HEK293 (cell line): ENCODE measurements at regions not wholly inside any gene's neighbourhood (a gene's known extent, or its start where the extent isn't known, plus 50 kb on each side); places are given as distances from the start of the nearest gene placed in this dataset.
"Not testable (repeated sequence)": the region's sequence is repeated elsewhere in the genome, so short reads cannot be mapped to it uniquely, and the experiment has no call there.

ENCODE experiments used
- ELK4 ChIP-seq: IDR thresholded peaks from 2 replicates; pipeline ENCODE4 v1.6.1; 2011; ENCODE audit warnings: mild to moderate bottlenecking, low read depth, low read length, borderline replicate concordance
- ZNF112 ChIP-seq: fragments of 450-650 bp; formaldehyde crosslinking; IDR thresholded peaks from 2 replicates; pipeline ENCODE4 v1.5.0; 2017; ENCODE audit warnings: missing biosample characterization, missing genetic modification characterization
- ZSCAN18 ChIP-seq: fragments of 450-650 bp; formaldehyde crosslinking; IDR thresholded peaks from 2 replicates; pipeline ENCODE4 v1.5.1; 2016; ENCODE audit warnings: missing biosample characterization, missing genetic modification characterization
- TF ChIP-seq, protein P1 (sequence below): fragments of 450-650 bp; formaldehyde crosslinking; IDR thresholded peaks from 2 replicates; pipeline ENCODE4 v1.5.1; 2016; ENCODE audit warnings: missing biosample characterization, missing genetic modification characterization

GRCh38 chr5:54393007-54393406 lies 62.5 kb upstream of the HSPB3 start:
- TF ChIP-seq, protein P1, sequence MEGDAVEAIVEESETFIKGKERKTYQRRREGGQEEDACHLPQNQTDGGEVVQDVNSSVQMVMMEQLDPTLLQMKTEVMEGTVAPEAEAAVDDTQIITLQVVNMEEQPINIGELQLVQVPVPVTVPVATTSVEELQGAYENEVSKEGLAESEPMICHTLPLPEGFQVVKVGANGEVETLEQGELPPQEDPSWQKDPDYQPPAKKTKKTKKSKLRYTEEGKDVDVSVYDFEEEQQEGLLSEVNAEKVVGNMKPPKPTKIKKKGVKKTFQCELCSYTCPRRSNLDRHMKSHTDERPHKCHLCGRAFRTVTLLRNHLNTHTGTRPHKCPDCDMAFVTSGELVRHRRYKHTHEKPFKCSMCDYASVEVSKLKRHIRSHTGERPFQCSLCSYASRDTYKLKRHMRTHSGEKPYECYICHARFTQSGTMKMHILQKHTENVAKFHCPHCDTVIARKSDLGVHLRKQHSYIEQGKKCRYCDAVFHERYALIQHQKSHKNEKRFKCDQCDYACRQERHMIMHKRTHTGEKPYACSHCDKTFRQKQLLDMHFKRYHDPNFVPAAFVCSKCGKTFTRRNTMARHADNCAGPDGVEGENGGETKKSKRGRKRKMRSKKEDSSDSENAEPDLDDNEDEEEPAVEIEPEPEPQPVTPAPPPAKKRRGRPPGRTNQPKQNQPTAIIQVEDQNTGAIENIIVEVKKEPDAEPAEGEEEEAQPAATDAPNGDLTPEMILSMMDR: not testable (repeated sequence)
- TF ChIP-seq ZNF112 (tag by site-specific recombination); ELK4; ZSCAN18 (tag by site-specific recombination): not testable (repeated sequence)
